ENCODE measurements at regions not wholly inside any gene's neighbourhood (a gene's known extent, or its start where the extent isn't known, plus 50 kb on each side); places are given as distances from the start of the nearest gene placed in this dataset.
"Not testable (repeated sequence)": the region's sequence is repeated elsewhere in the genome, so short reads cannot be mapped to it uniquely, and the experiment has no call there.

DNA sequence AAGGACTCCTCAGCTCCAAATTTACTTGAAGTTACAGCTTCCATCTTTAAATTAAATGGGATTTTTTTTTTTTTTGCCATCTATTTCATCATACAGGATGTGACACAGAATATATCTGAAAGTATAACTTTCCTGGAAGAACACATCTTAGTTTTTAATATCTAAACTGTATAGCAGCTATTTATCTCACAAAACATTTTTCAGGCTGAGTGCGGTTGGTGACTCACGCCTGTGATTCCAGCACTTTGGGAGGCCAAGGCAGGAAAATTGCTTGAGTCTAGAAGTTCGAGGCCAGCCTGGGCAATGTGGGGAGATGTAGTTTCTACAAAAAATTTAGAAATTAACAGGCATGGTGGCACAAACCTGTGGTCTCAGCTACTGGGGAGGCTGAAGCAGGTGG lies 142.3 kb upstream of the KCNJ18 start:
- DNase-seq (ENCODE audit: low spot score), result not testable (repeated sequence)

DNA sequence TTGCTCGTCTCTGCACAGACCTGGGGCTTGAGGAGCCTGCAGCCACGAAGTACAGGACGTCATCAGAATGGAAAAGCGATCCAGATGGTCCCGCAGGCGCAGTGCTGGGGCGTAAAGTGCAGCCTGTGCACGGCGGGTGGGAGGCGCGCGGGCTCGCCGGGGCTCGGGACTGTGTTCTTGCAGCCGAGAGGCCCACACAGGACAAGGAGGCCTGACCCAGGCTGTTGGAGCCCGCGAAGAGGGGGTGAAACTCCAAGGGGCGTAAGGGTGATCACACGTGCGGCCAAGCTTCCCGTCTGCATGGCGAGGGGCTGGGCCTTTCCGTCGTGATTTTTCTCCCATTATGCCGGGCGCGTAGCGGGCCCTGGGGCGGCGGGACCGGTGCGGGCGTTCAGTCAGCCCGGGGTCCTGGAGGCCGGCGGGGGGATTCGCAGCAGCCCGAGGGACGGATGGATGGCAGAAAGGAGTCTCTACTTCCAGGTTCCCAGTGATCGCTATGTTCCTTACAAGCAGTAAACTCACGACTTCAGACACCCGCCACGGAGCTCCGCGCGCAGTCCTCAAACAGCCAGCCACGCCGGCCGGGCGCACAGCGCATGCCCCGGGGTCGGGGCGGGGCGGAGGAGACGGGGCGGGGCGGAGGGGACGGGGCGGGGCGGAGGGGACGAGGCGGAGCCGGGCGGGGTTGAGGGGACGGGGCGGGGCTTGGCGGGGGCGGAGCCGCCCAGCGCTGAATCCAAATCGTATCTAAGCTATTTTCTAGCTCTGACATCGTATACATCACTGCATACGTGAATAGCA lies 141.0 kb upstream of the KCNJ18 start:
- peak; percentile 82 for DNase-seq (ENCODE audit: low spot score)

GRCh38 chr17:21558921-21559320 lies 133.4 kb upstream of the KCNJ18 start:
- DNase-seq (ENCODE audit: low spot score), result not testable (repeated sequence)

GRCh38 chr17:21564262-21564661 lies 128.1 kb upstream of the KCNJ18 start:
- no peak for DNase-seq (ENCODE audit: low spot score)

- not testable (repeated sequence) for DNase-seq (ENCODE audit: low spot score)
These were observed 127.6 kb upstream of the KCNJ18 start for GRCh38 chr17:21564757-21565156.

- not testable (repeated sequence) for DNase-seq (ENCODE audit: low spot score)
These were observed 121.9 kb upstream of the KCNJ18 start for GRCh38 chr17:21570427-21570826.

GRCh38 chr17:21572148-21572547 lies 120.2 kb upstream of the KCNJ18 start:
- DNase-seq (ENCODE audit: low spot score), result not testable (repeated sequence)

GRCh38 chr17:21573271-21573960 lies 118.9 kb upstream of the KCNJ18 start:
- DNase-seq (ENCODE audit: low spot score), result not testable (repeated sequence)

- peak; percentile 94 for DNase-seq (ENCODE audit: low spot score)
These were observed 118.2 kb upstream of the KCNJ18 start for GRCh38 chr17:21573961-21574610.

DNA sequence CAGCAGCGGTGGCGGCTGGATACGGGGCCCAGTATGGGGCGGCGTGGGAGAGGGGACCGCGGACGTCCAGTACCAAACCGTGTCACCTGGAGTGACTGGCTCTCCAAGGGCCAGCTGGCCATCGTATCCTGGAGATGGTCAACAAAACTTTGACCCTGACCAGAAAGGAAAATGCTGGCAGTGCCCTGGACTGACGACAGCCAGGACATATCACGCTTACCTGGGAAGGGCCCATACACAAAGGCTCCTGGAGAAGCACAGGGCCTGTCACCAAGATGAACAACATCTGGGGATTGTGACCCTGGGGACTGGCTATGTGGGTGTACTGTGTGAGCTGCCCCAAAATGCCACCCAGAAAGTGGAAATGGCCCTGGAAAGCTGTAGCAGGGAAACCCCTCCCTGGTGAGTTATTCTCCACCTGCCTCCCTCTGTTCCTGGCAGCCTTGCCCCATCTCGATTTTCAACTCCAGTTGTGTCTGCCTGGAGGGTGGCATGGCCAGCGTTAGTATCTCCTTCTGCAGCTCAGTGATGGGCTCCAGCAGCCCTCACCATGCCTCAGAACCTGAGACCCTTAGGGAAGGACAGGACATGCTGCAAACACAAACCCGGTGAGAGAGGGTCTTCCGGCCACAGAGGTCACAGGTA lies 117.6 kb upstream of the KCNJ18 start:
- DNase-seq (ENCODE audit: low spot score), result not testable (repeated sequence)

DNA sequence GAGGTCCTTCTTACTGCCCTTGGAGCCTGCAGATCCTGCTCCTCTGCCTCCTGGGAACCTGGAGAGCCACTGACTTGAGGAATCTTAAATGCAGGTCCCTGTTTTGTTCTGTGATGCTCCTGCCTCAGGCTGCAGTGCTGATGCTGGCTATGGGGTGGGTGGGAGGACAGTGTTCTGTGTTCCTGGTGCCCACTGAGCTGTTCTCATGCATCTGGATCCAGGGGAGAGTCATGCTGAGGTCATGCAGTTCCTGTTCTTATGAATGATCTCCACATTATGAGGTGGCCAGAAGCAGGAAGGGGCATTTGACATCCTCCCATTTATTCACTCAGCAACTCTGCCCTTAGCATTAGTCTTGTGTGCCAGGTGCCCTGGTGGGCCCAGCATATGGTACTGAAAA lies 113.5 kb upstream of the KCNJ18 start:
- not testable (repeated sequence) for DNase-seq (ENCODE audit: low spot score)

- DNase-seq (ENCODE audit: low spot score), result no peak
These were observed 99.5 kb upstream of the KCNJ18 start for GRCh38 chr17:21592774-21593173.

GRCh38 chr17:21593452-21594105 lies 98.7 kb upstream of the KCNJ18 start:
- peak; percentile 54 for DNase-seq (ENCODE audit: low spot score)

DNA sequence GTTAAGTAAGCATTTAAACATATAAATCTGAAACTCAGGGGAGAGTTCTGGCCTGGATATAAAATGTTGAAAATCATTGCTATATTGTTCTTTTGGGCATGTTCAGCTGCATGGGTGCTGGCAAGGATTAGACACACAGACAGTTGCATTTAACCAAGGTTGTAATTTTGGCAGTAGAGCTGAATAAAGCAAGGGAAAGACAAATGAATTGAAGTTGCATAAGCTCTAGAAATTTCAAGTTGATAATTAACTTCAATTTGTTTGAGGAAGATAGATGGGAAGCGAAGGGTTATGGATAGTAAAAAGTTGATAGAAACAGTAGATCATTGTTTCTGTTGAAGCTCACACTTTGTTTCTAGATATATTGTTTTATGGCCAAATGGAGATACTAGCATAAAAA lies 97.2 kb upstream of the KCNJ18 start:
- DNase-seq (ENCODE audit: low spot score), result no peak

DNA sequence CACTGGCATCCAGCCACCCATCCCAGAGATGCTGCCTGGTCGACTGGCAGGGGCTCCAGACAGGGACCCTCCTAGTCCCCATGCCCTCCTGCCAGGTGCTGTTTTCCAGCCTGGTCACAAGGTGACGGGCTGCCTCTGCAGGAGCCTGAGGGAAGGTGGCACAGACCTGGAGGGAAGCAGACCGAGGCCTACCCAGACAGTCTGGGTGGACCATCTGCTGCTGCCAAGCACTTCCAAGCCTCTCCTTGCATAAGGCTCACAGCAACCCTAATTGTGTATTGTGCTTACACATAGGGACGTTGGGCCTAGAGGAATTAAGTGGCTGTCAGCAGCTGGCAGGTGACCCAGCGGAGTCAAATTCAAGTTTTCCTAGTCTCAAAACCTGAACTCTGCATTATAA lies 90.1 kb upstream of the KCNJ18 start:
- no peak for DNase-seq (ENCODE audit: low spot score)

- DNase-seq (ENCODE audit: low spot score), result not testable (repeated sequence)
These were observed 89.0 kb upstream of the KCNJ18 start for GRCh38 chr17:21603292-21603691.

DNA sequence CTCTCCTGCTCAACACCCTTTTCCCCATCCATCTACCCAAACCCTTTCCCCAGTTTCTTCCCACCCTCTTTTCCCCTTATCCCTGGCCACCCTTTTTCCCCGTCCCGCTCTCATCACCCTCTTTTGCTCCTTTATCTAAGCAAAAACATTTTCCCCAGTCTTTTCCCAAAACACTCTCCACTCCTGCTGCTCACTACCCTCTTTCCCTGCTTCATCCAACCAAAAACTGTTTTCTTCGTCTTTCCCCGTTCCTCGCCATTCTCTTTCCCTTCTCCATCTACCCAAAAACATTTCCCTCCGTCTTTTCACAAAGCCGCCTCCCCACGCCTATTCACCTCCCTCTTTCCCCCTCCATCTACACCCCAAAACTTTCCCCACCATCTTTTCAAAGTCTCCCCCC lies 80.9 kb upstream of the KCNJ18 start:
- DNase-seq (ENCODE audit: low spot score), result not testable (repeated sequence)

DNA sequence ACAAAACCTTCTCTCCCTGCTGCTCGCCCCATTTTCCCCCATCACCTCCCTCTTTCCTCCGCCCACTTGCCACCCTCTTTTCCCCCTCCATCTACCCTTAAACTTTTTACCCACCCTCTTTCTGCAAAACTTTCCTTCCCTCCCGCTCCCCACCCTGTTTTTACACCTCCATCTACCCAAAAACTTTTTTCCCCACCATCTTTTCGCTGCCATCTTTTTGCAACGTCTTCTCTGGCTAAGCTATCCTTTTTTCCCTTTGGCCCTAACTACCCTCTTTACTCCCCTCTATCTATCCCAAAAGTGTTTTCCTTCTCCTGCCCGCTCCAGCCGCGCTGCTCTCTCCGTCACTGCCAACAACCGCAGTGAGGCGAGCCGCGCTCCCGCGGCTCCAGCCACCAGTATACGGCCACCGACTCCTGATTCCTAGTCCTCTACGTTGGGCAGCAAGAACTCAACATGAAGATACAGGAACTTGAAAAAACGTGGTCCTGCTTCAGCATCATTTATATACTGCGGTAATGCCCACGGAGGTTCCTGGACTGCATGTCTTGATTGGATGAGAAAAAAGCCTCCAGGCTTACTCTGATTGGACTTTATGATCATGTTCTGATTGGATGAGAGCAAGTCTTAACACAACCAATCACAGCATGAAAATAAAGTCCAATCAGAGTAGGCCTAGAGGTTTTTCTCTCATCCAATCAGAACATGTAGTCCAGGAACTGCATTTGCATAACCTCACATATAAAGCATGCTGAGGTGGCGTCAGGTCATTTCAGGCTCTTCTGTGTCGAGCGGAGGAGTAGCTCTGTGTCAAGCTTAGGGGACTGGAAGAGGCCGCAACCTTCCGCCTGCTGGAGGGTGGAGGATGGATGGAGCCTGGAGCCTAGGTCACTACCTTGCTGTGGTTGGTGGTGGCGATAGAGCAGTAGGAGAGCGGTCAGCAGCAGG lies 79.9 kb upstream of the KCNJ18 start:
- DNase-seq (ENCODE audit: low spot score), result not testable (repeated sequence)

DNA sequence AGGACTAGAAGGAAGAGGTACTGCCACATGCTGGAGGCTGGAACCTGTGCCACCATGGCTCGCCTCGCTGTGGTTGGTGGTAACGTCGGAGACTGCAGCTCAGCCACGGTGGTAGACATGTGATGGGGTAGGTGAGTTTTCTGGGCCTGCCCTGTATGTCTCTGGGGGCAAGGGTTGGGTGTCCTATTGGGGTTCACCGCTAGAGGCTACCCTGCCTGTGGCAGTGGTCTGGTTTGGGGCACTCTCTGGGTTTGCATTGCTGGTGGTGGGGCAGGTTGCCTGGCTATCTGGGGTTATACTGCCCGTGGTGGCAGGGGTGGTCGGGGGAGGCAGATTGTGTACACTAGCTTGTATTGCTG lies 79.3 kb upstream of the KCNJ18 start:
- no peak for DNase-seq (ENCODE audit: low spot score)

DNA sequence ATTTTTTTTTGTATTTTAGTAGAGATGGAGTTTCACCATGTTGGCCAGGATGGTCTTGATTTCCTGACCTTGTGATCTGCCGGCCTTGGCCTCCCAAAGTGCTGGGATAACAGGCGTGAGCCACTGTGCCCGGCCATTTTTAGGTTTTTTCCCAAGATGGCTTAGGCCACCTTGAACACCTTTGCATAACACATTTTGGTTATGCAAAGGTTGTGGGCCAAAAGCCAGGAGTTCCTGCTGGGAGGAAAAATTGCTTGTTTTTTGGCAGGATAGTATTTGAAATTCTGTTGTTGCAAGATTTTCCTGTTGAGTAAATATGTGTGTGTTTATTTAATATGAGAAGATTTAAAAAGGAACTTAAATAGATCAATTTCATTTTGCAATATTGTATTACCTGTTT lies 65.3 kb upstream of the KCNJ18 start:
- DNase-seq (ENCODE audit: low spot score), result not testable (repeated sequence)

All from SK-N-DZ (cell line).